GM19239 (cell line): ENCODE measurements at regions not wholly inside any gene's neighbourhood (a gene's known extent, or its start where the extent isn't known, plus 50 kb on each side); places are given as distances from the start of the nearest gene placed in this dataset.
"Not testable (repeated sequence)": the region's sequence is repeated elsewhere in the genome, so short reads cannot be mapped to it uniquely, and the experiment has no call there.

ENCODE experiments used
- DNase-seq: peaks from one replicate; pipeline ENCODE4 v3.0.0; 2011; ENCODE audit warnings: low spot score; ENCODE audit not compliant: insufficient read length
- FAIRE-seq: peaks from 2 replicates; lab custom pipeline; 2011; peaks lifted over from hg19 to GRCh38; lab: Jason Lieb, UNC

- DNase-seq, result no peak
- FAIRE-seq, result no peak
These were observed 1073.8 kb downstream of the SLITRK5 start for GRCh38 chr13:88745011-88745410.

GRCh38 chr13:88752041-88752440, 1080.9 kb downstream of the SLITRK5 start:
- FAIRE-seq (no peak), DNase-seq (no peak)

- DNase-seq (no peak), FAIRE-seq (no peak)
These were observed 1083.0 kb downstream of the SLITRK5 start for GRCh38 chr13:88754141-88754540.

- FAIRE-seq, result no peak
- DNase-seq, result no peak
These were observed 1090.0 kb downstream of the SLITRK5 start for GRCh38 chr13:88761145-88761544.

GRCh38 chr13:88764103-88764502, 1092.9 kb downstream of the SLITRK5 start:
- FAIRE-seq (no peak), DNase-seq (no peak)

- FAIRE-seq (no peak), DNase-seq (no peak)
These were observed 1129.3 kb downstream of the SLITRK5 start for GRCh38 chr13:88800505-88800904.

GRCh38 chr13:88801361-88801760, 1130.2 kb downstream of the SLITRK5 start:
- no peak for FAIRE-seq
- no peak for DNase-seq

GRCh38 chr13:88802886-88803285, 1131.7 kb downstream of the SLITRK5 start:
- DNase-seq (no peak), FAIRE-seq (no peak)

- FAIRE-seq, result no peak
These were observed 1135.3 kb downstream of the SLITRK5 start for GRCh38 chr13:88806438-88806837.

GRCh38 chr13:88817560-88817959, 1146.4 kb downstream of the SLITRK5 start:
- FAIRE-seq (no peak), DNase-seq (no peak)

More at GRCh38 chr13:88806438-88806837, 1135.3 kb downstream of the SLITRK5 start:
- no peak for DNase-seq

GRCh38 chr13:88823114-88823513, 1151.9 kb downstream of the SLITRK5 start:
- FAIRE-seq (no peak), DNase-seq (no peak)

- DNase-seq (no peak), FAIRE-seq (no peak)
These were observed 1153.0 kb downstream of the SLITRK5 start for GRCh38 chr13:88824218-88824617.

GRCh38 chr13:88840085-88840484, 1168.9 kb downstream of the SLITRK5 start:
- DNase-seq (no peak), FAIRE-seq (no peak)

GRCh38 chr13:88852293-88852692, 1181.1 kb downstream of the SLITRK5 start:
- not testable (repeated sequence) for FAIRE-seq, DNase-seq

GRCh38 chr13:88857256-88857655, 1186.1 kb downstream of the SLITRK5 start:
- FAIRE-seq (no peak), DNase-seq (no peak)

- DNase-seq, result no peak
- FAIRE-seq, result no peak
These were observed 1191.0 kb downstream of the SLITRK5 start for GRCh38 chr13:88862095-88862620.

GRCh38 chr13:88863116-88863515, 1191.9 kb downstream of the SLITRK5 start:
- FAIRE-seq, result no peak
- DNase-seq, result no peak

- DNase-seq, result no peak
- FAIRE-seq, result no peak
These were observed 1195.0 kb downstream of the SLITRK5 start for GRCh38 chr13:88866195-88866594.

- FAIRE-seq (no peak), DNase-seq (no peak)
These were observed 1212.6 kb downstream of the SLITRK5 start for GRCh38 chr13:88883741-88884140.

GRCh38 chr13:88887045-88887662, 1216.0 kb downstream of the SLITRK5 start:
- FAIRE-seq (no peak), DNase-seq (no peak)

- FAIRE-seq, result no peak
- no peak for DNase-seq
These were observed 1224.2 kb downstream of the SLITRK5 start for GRCh38 chr13:88895261-88895941.

- FAIRE-seq (no peak), DNase-seq (no peak)
These were observed 1225.3 kb downstream of the SLITRK5 start for GRCh38 chr13:88896466-88896865.
